HEK293 (cell line): ENCODE measurements at regions not wholly inside any gene's neighbourhood (a gene's known extent, or its start where the extent isn't known, plus 50 kb on each side); places are given as distances from the start of the nearest gene placed in this dataset.

Experiments used
- CTCF ChIP-seq: fragments of 450-650 bp; formaldehyde crosslinking; IDR thresholded peaks from 2 replicates; pipeline ENCODE4 v1.5.1; 2016; ENCODE audit warnings: missing biosample characterization, missing genetic modification characterization
- SP2 ChIP-seq: fragments of 450-650 bp; formaldehyde crosslinking; IDR thresholded peaks from 2 replicates; pipeline ENCODE4 v1.5.1; 2016; ENCODE audit warnings: missing biosample characterization, missing genetic modification characterization
- ZBTB1 ChIP-seq: fragments of 450-650 bp; formaldehyde crosslinking; IDR thresholded peaks from 2 replicates; pipeline ENCODE4 v1.5.1; 2016; ENCODE audit warnings: missing biosample characterization, missing genetic modification characterization
- ZNF280D ChIP-seq: fragments of 450-650 bp; formaldehyde crosslinking; IDR thresholded peaks from 2 replicates; pipeline ENCODE4 v1.5.1; 2016; ENCODE audit warnings: missing biosample characterization, missing genetic modification characterization
- ZNF660 ChIP-seq: fragments of 450-650 bp; IDR thresholded peaks from 2 replicates; pipeline ENCODE4 v1.5.1; 2018; ENCODE audit warnings: missing biosample characterization, mild to moderate bottlenecking, missing genetic modification characterization

- TF ChIP-seq CTCF (tag by site-specific recombination) (no peak), SP2 (tag by site-specific recombination) (no peak), ZNF660 (tag by site-specific recombination) (no peak), ZBTB1 (tag by site-specific recombination) (no peak), ZNF280D (tag by site-specific recombination) (no peak)
Measured at GRCh38 chr10:57225920-57226319, 864.9 kb upstream of the ZWINT start.
